Left colon (tissue), 2 donors: ENCODE measurements at regions not wholly inside any gene's neighbourhood (a gene's known extent, or its start where the extent isn't known, plus 50 kb on each side); places are given as distances from the start of the nearest gene placed in this dataset.
"Not testable (repeated sequence)": the region's sequence is repeated elsewhere in the genome, so short reads cannot be mapped to it uniquely, and the experiment has no call there.

Source experiments
- ATAC-seq: fragments of 200-7000 bp; cut with Tn5 transposase; one replicate; pipeline ENCODE4 v1.9.1; 2020; ENCODE audit warnings: mild to moderate bottlenecking, moderate library complexity
- DNase-seq, 2 donors: peaks; one replicate each; pipeline ENCODE4 v3.0.0-alpha.2; 2020
- intact Hi-C, 2 donors: fragments of 100-400 bp; cut with DNase I in 1 of 2; cut with micrococcal nuclease in 1 of 2; formaldehyde crosslinking; loops; one replicate each; pipeline versions ENCODE4 v1.11.2 to v1.14.0; 2022; cut with DNase I, micrococcal nuclease
- donor health status: DM: no; HTN: no; CAD: no.
- donor health status: DM: yes; HTN: yes; CAD: no.

- no peak for ATAC-seq
- intact Hi-C loops, result no loop called here
Observed at GRCh38 chr2:75294362-75294761, 95.0 kb upstream of the TACR1 start.

GRCh38 chr2:75292826-75293225 is 93.5 kb upstream of the TACR1 start:
- no peak for DNase-seq
- ATAC-seq, result no peak
- intact Hi-C loops, result no loop called here

More at GRCh38 chr2:75294362-75294761, 95.0 kb upstream of the TACR1 start:
- no peak for DNase-seq

GRCh38 chr2:75290600-75291150 is 91.4 kb upstream of the TACR1 start:
- no peak for ATAC-seq

GRCh38 chr2:75289771-75290170 is 90.5 kb upstream of the TACR1 start:
- ATAC-seq (no peak), DNase-seq (no peak)
- intact Hi-C loops, result no loop called here

More at GRCh38 chr2:75290600-75291150, 91.4 kb upstream of the TACR1 start:
- intact Hi-C loops, result no loop called here
- no peak for DNase-seq

- intact Hi-C loops, ATAC-seq, DNase-seq: not testable (repeated sequence)
Observed at GRCh38 chr2:75289178-75289577, 89.9 kb upstream of the TACR1 start.

- intact Hi-C loops, result no loop called here
- DNase-seq, result no peak
- no peak for ATAC-seq
Observed at GRCh38 chr2:75288760-75289159, 89.4 kb upstream of the TACR1 start.

- intact Hi-C loops, result no loop called here
- ATAC-seq, result no peak
Observed at GRCh38 chr2:75287624-75288316, 88.5 kb upstream of the TACR1 start.

GRCh38 chr2:75284345-75284744 is 85.0 kb upstream of the TACR1 start:
- intact Hi-C loops, result no loop called here
- ATAC-seq, result no peak
- DNase-seq, result no peak

More at GRCh38 chr2:75287624-75288316, 88.5 kb upstream of the TACR1 start:
- no peak for DNase-seq

- no peak for ATAC-seq
- intact Hi-C loops, result no loop called here
- no peak for DNase-seq
Observed at GRCh38 chr2:75278821-75279379, 79.6 kb upstream of the TACR1 start.

- intact Hi-C loops, result no loop called here
- no peak for ATAC-seq
Observed at GRCh38 chr2:75278314-75278713, 79.0 kb upstream of the TACR1 start.

GRCh38 chr2:75277111-75277510 is 77.8 kb upstream of the TACR1 start:
- intact Hi-C loops, result no loop called here
- DNase-seq (no peak), ATAC-seq (no peak)

More at GRCh38 chr2:75278314-75278713, 79.0 kb upstream of the TACR1 start:
- no peak for DNase-seq

- no peak for ATAC-seq
- no peak for DNase-seq
- intact Hi-C loops, result no loop called here
Observed at GRCh38 chr2:75276093-75277029, 77.0 kb upstream of the TACR1 start.

GRCh38 chr2:75274936-75275335 is 75.6 kb upstream of the TACR1 start:
- DNase-seq (no peak), ATAC-seq (no peak)
- intact Hi-C loops, result no loop called here

GRCh38 chr2:75268112-75268511 is 68.8 kb upstream of the TACR1 start:
- DNase-seq (no peak), ATAC-seq (no peak)

GRCh38 chr2:75261923-75262322 is 62.6 kb upstream of the TACR1 start:
- ATAC-seq, result no peak
- intact Hi-C loops, result no loop called here
- no peak for DNase-seq

More at GRCh38 chr2:75268112-75268511, 68.8 kb upstream of the TACR1 start:
- intact Hi-C loops, result no loop called here

GRCh38 chr2:75260946-75261345 is 61.6 kb upstream of the TACR1 start:
- intact Hi-C loops, result no loop called here
- ATAC-seq, result no peak
- DNase-seq, result no peak

GRCh38 chr2:75258620-75259019 is 59.3 kb upstream of the TACR1 start:
- intact Hi-C loops, result no loop called here
- no peak for DNase-seq
- ATAC-seq, result no peak

GRCh38 chr2:75256485-75256884 is 57.2 kb upstream of the TACR1 start:
- intact Hi-C loops, result no loop called here
- no peak for DNase-seq
- no peak for ATAC-seq

- ATAC-seq (no peak), DNase-seq (no peak)
- intact Hi-C loops, result no loop called here
Observed at GRCh38 chr2:75253526-75253925, 54.2 kb upstream of the TACR1 start.
